Heart left ventricle (tissue), 16 donors: ENCODE measurements at regions not wholly inside any gene's neighbourhood (a gene's known extent, or its start where the extent isn't known, plus 50 kb on each side); places are given as distances from the start of the nearest gene placed in this dataset.

Source experiments
- ATAC-seq, 4 donors: fragments of 200-7000 bp; cut with Tn5 transposase; one replicate each; pipeline ENCODE4 v1.9.1; 2020 to 2022; ENCODE audit warnings: moderate library complexity in 4 of 4, mild to moderate bottlenecking in 3 of 4, moderate number of reproducible peaks in 1 of 4
- DNase-seq, 5 donors: peaks; one replicate each; pipeline ENCODE4 v3.0.0-alpha.2; 2020
- H3K27ac ChIP-seq, 12 donors: fragments of 200-600 bp; sonication (generic) in 4 of 12; one replicate each; pipeline versions ENCODE4 v1.5.0 to v1.8.0; 2016 to 2022; ENCODE audit warnings: mild to moderate bottlenecking in 2 of 12
- H3K27me3 ChIP-seq, 9 donors: fragments of 200-600 bp; sonication (generic) in 2 of 9; one replicate each; pipeline versions ENCODE4 v1.5.1 to v1.8.0; 2016 to 2022; ENCODE audit warnings: mild to moderate bottlenecking in 3 of 9
- H3K36me3 ChIP-seq, 9 donors: fragments of 200-600 bp; sonication (generic) in 2 of 9; one replicate each; pipeline versions ENCODE4 v1.5.0 to v1.8.0; 2018 to 2022; ENCODE audit warnings: mild to moderate bottlenecking in 2 of 9
- H3K4me1 ChIP-seq, 12 donors: fragments of 200-600 bp; sonication (generic) in 4 of 12; one replicate each; pipeline versions ENCODE4 v1.5.0 to v1.8.0; 2016 to 2022; ENCODE audit warnings: mild to moderate bottlenecking in 3 of 12
- H3K4me3 ChIP-seq, 12 donors: fragments of 200-600 bp; sonication (generic) in 4 of 12; one replicate each; pipeline versions ENCODE4 v1.5.0 to v1.8.0; 2017 to 2022; ENCODE audit warnings: mild to moderate bottlenecking in 9 of 12, moderate library complexity in 4 of 12
- H3K9me3 ChIP-seq, 12 donors: fragments of 200-600 bp; sonication (generic) in 4 of 12; one replicate each; pipeline versions ENCODE4 v1.5.0 to v1.8.0; 2016 to 2022; ENCODE audit warnings: mild to moderate bottlenecking in 1 of 12
- CTCF ChIP-seq, 12 donors: fragments of 200-600 bp; sonication (generic) in 4 of 12; IDR thresholded peaks; one replicate each; pipeline versions ENCODE4 v1.5.0 to v1.8.0; 2018 to 2022; ENCODE audit warnings: antibody characterized with exemption in 12 of 12, mild to moderate bottlenecking in 5 of 12
- POLR2A ChIP-seq, 2 donors: fragments of 450-650 bp; IDR thresholded peaks; one replicate each; pipeline ENCODE4 v1.6.1; 2017; ENCODE audit warnings: antibody characterized with exemption in 2 of 2, mild to moderate bottlenecking in 2 of 2, moderate library complexity in 2 of 2
- WGBS, 4 donors: extraction: QIAGEN DNeasy Blood & Tissue Kit in 2 of 4; methylation state at CpG; one replicate each; pipeline versions ENCODE4 v1.1.5 to v1.1.7; 2013 to 2018; 5-methylcytosine and 5-hydroxymethylcytosine counted together
- intact Hi-C, 10 donors: fragments of 100-400 bp; cut with DNase I; formaldehyde crosslinking; loops; one replicate each; pipeline versions ENCODE4 v1.11.1 to v1.14.2; 2022
- donor health status: ischemic (EF 13 %, LVEDD 7.1; RV severe dilation, severe dysfunction).
- donor health status: healthy with polysubstance abuse.
- donor health status: DM: no; HTN: yes; CAD: no.
- donor health status: DM: no; HTN: no; CAD: no.
- donor health status: ischemic (EF 25% LVEDD 6.9; RV normal size, moderate dysfunction).
- donor health status: ischemic (EF 25% LVEDD 5.7; RV mildly dilated, moderate dysfunction).
- donor health status: healthy.
- donor health status: DM: yes; HTN: yes; CAD: no.
- donor health status: ischemic (EF 35%, LVEDD 5.7; RV mildly dilated, moderate dysfunction).
- donor health status: nonischemic (EF 11% LVEDD 7.7; RV severe dilation, severe dysfunction).
- donor health status: DM: yes; HTN: yes; CAD: no.
- donor health status: PGD.
- donor health status: ischemic (EF 29% LVEDD 5.4; RV normal size, mild dysfunction).
- donor health status: nonischemic (EF 23%, LVEDD 6.1; RV moderate dilation, normal function).

GRCh38 chr11:116257883-116258282 is 514.9 kb downstream of the BUD13 start:
- TF ChIP-seq CTCF (IDR thresholded peaks at IDR 0.05) (no peak), POLR2A (IDR thresholded peaks at IDR 0.05) (no peak)
- intact Hi-C loops, result no loop called here
- Histone ChIP-seq H3K27ac (no peak overlapping the region), H3K9me3 (no peaks in the 10 kb centered on the region), H3K4me3 (no peak overlapping the region), H3K36me3 (no peaks in the 10 kb centered on the region), H3K4me1 (no peaks in the 10 kb centered on the region), H3K27me3 (peaks cover 0 to 38% (median 5%) of the 10 kb centered on the region in 9 donors)
- 64 to 72% (median 67%) methylated on average over 4 of the region's 4 CpGs for WGBS, 4 donors
- no peak for ATAC-seq
- DNase-seq, result no peak

GRCh38 chr11:116257092-116257491 is 515.7 kb downstream of the BUD13 start:
- Histone ChIP-seq H3K36me3 (no peaks in the 10 kb centered on the region), H3K4me3 (no peak overlapping the region), H3K27me3 (peaks cover 0 to 31% (median 5%) of the 10 kb centered on the region in 9 donors), H3K27ac (no peak overlapping the region), H3K9me3 (no peaks in the 10 kb centered on the region), H3K4me1 (no peaks in the 10 kb centered on the region)
- TF ChIP-seq CTCF (IDR thresholded peaks at IDR 0.05) (no peak), POLR2A (IDR thresholded peaks at IDR 0.05) (no peak)
- no peak for DNase-seq
- intact Hi-C loops, result no loop called here
- peak in 2 of 4 donors; percentile 49 to 50 for ATAC-seq
- 6 to 16% (median 12%) methylated on average over 1 of the region's 1 CpG for WGBS, 4 donors

GRCh38 chr11:116256215-116256614 is 516.6 kb downstream of the BUD13 start:
- intact Hi-C loops, result no loop called here
- peaks cover 0 to 23% (median 5%) of the 10 kb centered on the region in 9 donors for H3K27me3 ChIP-seq
- ATAC-seq, result no peak
- H3K4me3 ChIP-seq, result no peak overlapping the region
- 65 to 74% (median 73%) methylated on average over 8 of the region's 8 CpGs for WGBS, 4 donors
- H3K36me3 ChIP-seq, result no peaks in the 10 kb centered on the region
- no peaks in the 10 kb centered on the region for H3K9me3 ChIP-seq
- DNase-seq, result no peak
- H3K27ac ChIP-seq, result no peak overlapping the region
- TF ChIP-seq POLR2A (IDR thresholded peaks at IDR 0.05), result no peak
- no peak for TF ChIP-seq CTCF (IDR thresholded peaks at IDR 0.05)
- H3K4me1 ChIP-seq, result no peaks in the 10 kb centered on the region

GRCh38 chr11:116255321-116255953 is 517.4 kb downstream of the BUD13 start:
- DNase-seq, result no peak
- WGBS, 4 donors, result 65 to 67% (median 66%) methylated on average over 5 to 7 of the region's 7 CpGs
- Histone ChIP-seq H3K4me3 (no peak overlapping the region), H3K9me3 (no peaks in the 10 kb centered on the region), H3K27me3 (peaks cover 0 to 16% (median 3%) of the 10 kb centered on the region in 9 donors), H3K36me3 (no peaks in the 10 kb centered on the region), H3K27ac (no peak overlapping the region), H3K4me1 (no peaks in the 10 kb centered on the region)
- TF ChIP-seq POLR2A (IDR thresholded peaks at IDR 0.05), result no peak
- no peak for TF ChIP-seq CTCF (IDR thresholded peaks at IDR 0.05)
- intact Hi-C loops, result no loop called here
- no peak for ATAC-seq
